IPS DF 4.7 (cell line): ENCODE measurements at regions not wholly inside any gene's neighbourhood (a gene's known extent, or its start where the extent isn't known, plus 50 kb on each side); places are given as distances from the start of the nearest gene placed in this dataset.
"Not testable (repeated sequence)": the region's sequence is repeated elsewhere in the genome, so short reads cannot be mapped to it uniquely, and the experiment has no call there.

Source experiments
- DNase-seq: peaks from one replicate; pipeline ENCODE4 v3.0.0-alpha.2; 2013; ENCODE audit warnings: low spot score; ENCODE audit errors: extremely low read depth

GRCh38 chr16:25449802-25450201 lies 192.2 kb upstream of the ZKSCAN2 start:
- no peak for DNase-seq

- DNase-seq: no peak
Observed at GRCh38 chr16:25443994-25444393, 186.3 kb upstream of the ZKSCAN2 start.

- no peak for DNase-seq
Observed at GRCh38 chr16:25434064-25434463, 176.4 kb upstream of the ZKSCAN2 start.

- DNase-seq: no peak
Observed at GRCh38 chr16:25433388-25433787, 175.7 kb upstream of the ZKSCAN2 start.

GRCh38 chr16:25431472-25431871 lies 173.8 kb upstream of the ZKSCAN2 start:
- no peak for DNase-seq

GRCh38 chr16:25426829-25427228 lies 169.2 kb upstream of the ZKSCAN2 start:
- DNase-seq: no peak

- DNase-seq: no peak
Observed at GRCh38 chr16:25419681-25420080, 162.0 kb upstream of the ZKSCAN2 start.

- no peak for DNase-seq
Observed at GRCh38 chr16:25419153-25419552, 161.5 kb upstream of the ZKSCAN2 start.

GRCh38 chr16:25416002-25416401 lies 158.4 kb upstream of the ZKSCAN2 start:
- DNase-seq: no peak

- no peak for DNase-seq
Observed at GRCh38 chr16:25413975-25414374, 156.3 kb upstream of the ZKSCAN2 start.

- DNase-seq: no peak
Observed at GRCh38 chr16:25413133-25413532, 155.5 kb upstream of the ZKSCAN2 start.

GRCh38 chr16:25411396-25412081 lies 153.9 kb upstream of the ZKSCAN2 start:
- DNase-seq: no peak

GRCh38 chr16:25403852-25404251 lies 146.2 kb upstream of the ZKSCAN2 start:
- no peak for DNase-seq

- no peak for DNase-seq
Observed at GRCh38 chr16:25395528-25395927, 137.9 kb upstream of the ZKSCAN2 start.

GRCh38 chr16:25390761-25391160 lies 133.1 kb upstream of the ZKSCAN2 start:
- no peak for DNase-seq

GRCh38 chr16:25374556-25374955 lies 116.9 kb upstream of the ZKSCAN2 start:
- DNase-seq: no peak

GRCh38 chr16:25372716-25373115 lies 115.1 kb upstream of the ZKSCAN2 start:
- DNase-seq: no peak

GRCh38 chr16:25371342-25371741 lies 113.7 kb upstream of the ZKSCAN2 start:
- no peak for DNase-seq

- DNase-seq: no peak
Observed at GRCh38 chr16:25370541-25370940, 112.9 kb upstream of the ZKSCAN2 start.

GRCh38 chr16:25367773-25368524 lies 110.3 kb upstream of the ZKSCAN2 start:
- DNase-seq: no peak

GRCh38 chr16:25366078-25366477 lies 108.4 kb upstream of the ZKSCAN2 start:
- no peak for DNase-seq

- not testable (repeated sequence) for DNase-seq
Observed at GRCh38 chr16:25359516-25359915, 101.9 kb upstream of the ZKSCAN2 start.

GRCh38 chr16:25344006-25344405 lies 86.4 kb upstream of the ZKSCAN2 start:
- no peak for DNase-seq
